GM12878 (cell line): ENCODE measurements at regions not wholly inside any gene's neighbourhood (a gene's known extent, or its start where the extent isn't known, plus 50 kb on each side); places are given as distances from the start of the nearest gene placed in this dataset.

Source experiments
- ATAC-seq: fragments of 200-7000 bp; cut with Tn5 transposase; 3 replicates; pipeline ENCODE4 v1.9.1; 2020; ENCODE audit warnings: mild to moderate bottlenecking, moderate library complexity
- BruUV-seq: library from RNA; stranded (reverse); fragments of 400-500 nt; replicated peaks from 2 replicates; lab custom pipeline; 2021; lab: Mats Ljungman, UMichigan
- CTCF ChIA-PET: fragments of 300-600 bp; sonication (Branson Sonifier 250); formaldehyde crosslinking; extraction: SDS; loops from one replicate; lab custom pipeline; 2021; ENCODE audit warnings: inconsistent platforms; lab: Yijun Ruan, JAX
- POLR2A ChIA-PET: fragments of 350-600 bp; formaldehyde crosslinking; extraction: SDS; loops from one replicate; lab custom pipeline; 2021; ENCODE audit warnings: inconsistent platforms; lab: Charles Lee
- RAD21 ChIA-PET: fragments of 300-600 bp; sonication (Branson Sonifier 250); formaldehyde crosslinking; loops from one replicate; lab custom pipeline; 2023; ENCODE audit warnings: antibody characterized with exemption; ENCODE audit not compliant: unreplicated experiment; lab: Charles Lee
- SMC1A ChIA-PET: fragments of 300-600 bp; sonication (Branson Sonifier 250); formaldehyde crosslinking; loops from one replicate; lab custom pipeline; 2023; ENCODE audit not compliant: unreplicated experiment, uncharacterized antibody; lab: Charles Lee
- DNase-seq: peaks from one replicate; pipeline ENCODE4 v3.0.0-alpha.2; 2011; ENCODE audit warnings: low read depth, low spot score
- FAIRE-seq: peaks from 3 replicates; lab custom pipeline; 2011; peaks lifted over from hg19 to GRCh38; lab: Jason Lieb, UNC
- H2AFZ ChIP-seq: 2 replicates; pipeline ENCODE4 v1.6.0; 2011; ENCODE audit warnings: low read depth, low read length, control low read depth; ENCODE audit not compliant: control insufficient read depth
- H3K27ac ChIP-seq: 2 replicates; pipeline ENCODE4 v1.5.1; 2011; ENCODE audit warnings: control low read depth; ENCODE audit not compliant: control insufficient read depth, insufficient read depth
- H3K27me3 ChIP-seq, 2 experiments: replicated peaks in 1 of 2; 2 replicates each; pipeline versions ENCODE4 v1.6.0 to v1.6.1; 2011; ENCODE audit warnings: low read length in 1 of 2; ENCODE audit not compliant: control insufficient read depth in 2 of 2, insufficient read depth in 2 of 2
- H3K36me3 ChIP-seq, 2 experiments: 2 replicates each; pipeline ENCODE4 v1.5.1; 2011; ENCODE audit warnings: low read length in 1 of 2; ENCODE audit not compliant: control insufficient read depth in 2 of 2, insufficient read depth in 2 of 2
- H3K4me1 ChIP-seq: 2 replicates; pipeline ENCODE4 v1.6.1; 2011; ENCODE audit warnings: mild to moderate bottlenecking, low read length, moderate library complexity, mixed read lengths; ENCODE audit not compliant: control insufficient read depth, insufficient read depth
- H3K4me2 ChIP-seq: 2 replicates; pipeline ENCODE4 v1.6.0; 2011; ENCODE audit warnings: control low read depth; ENCODE audit not compliant: control insufficient read depth, insufficient read depth
- H3K4me3 ChIP-seq: fragments of 200-600 bp; sonication (generic); 2 replicates; pipeline ENCODE4 v1.5.1; 2016
- H3K79me2 ChIP-seq: 2 replicates; pipeline ENCODE4 v1.6.0; 2011; ENCODE audit warnings: low read length; ENCODE audit not compliant: control insufficient read depth, insufficient read depth
- H3K9ac ChIP-seq: 2 replicates; pipeline ENCODE4 v1.8.0; 2011; ENCODE audit warnings: low read length, control low read depth, mixed read lengths; ENCODE audit not compliant: control insufficient read depth, insufficient read depth
- H3K9me3 ChIP-seq: replicated peaks from 3 replicates; pipeline ENCODE4 v1.5.1; 2011; ENCODE audit warnings: mild to moderate bottlenecking, low read length; ENCODE audit not compliant: control insufficient read depth, insufficient read depth
- H4K20me1 ChIP-seq: 2 replicates; pipeline ENCODE4 v1.6.0; 2011; ENCODE audit not compliant: control insufficient read depth, insufficient read depth
- DPF2 ChIP-seq: fragments of 450-650 bp; IDR thresholded peaks from 2 replicates; pipeline ENCODE4 v1.6.1; 2017; ENCODE audit warnings: mild to moderate bottlenecking
- FOXM1 ChIP-seq: IDR thresholded peaks from 2 replicates; pipeline ENCODE4 v1.6.1; 2012; ENCODE audit warnings: low read depth, mild to moderate bottlenecking, inconsistent platforms, low read length, moderate library complexity
- GABPA ChIP-seq: IDR thresholded peaks from 2 replicates; pipeline ENCODE4 v1.6.1; 2014; ENCODE audit warnings: antibody characterized with exemption, low read depth, mild to moderate bottlenecking, inconsistent platforms
- GATAD2B ChIP-seq: fragments of 450-650 bp; conservative IDR thresholded peaks from 2 replicates; pipeline ENCODE4 v1.6.1; 2017; ENCODE audit warnings: low read depth, mild to moderate bottlenecking, moderate library complexity
- HDAC2 ChIP-seq: fragments of 200-600 bp; sonication (generic); IDR thresholded peaks from 2 replicates; pipeline ENCODE4 v1.6.1; 2017
- IKZF2 ChIP-seq, 2 experiments: fragments of 450-650 bp; IDR thresholded peaks; 2 replicates each; pipeline ENCODE4 v1.6.1; 2017; ENCODE audit warnings: mild to moderate bottlenecking in 2 of 2, moderate library complexity in 2 of 2
- JUND ChIP-seq: IDR thresholded peaks from 2 replicates; pipeline ENCODE4 v1.6.1; 2012; ENCODE audit warnings: low read depth, mild to moderate bottlenecking, low read length, improper control_type of control experiment, moderate library complexity
- LARP7 ChIP-seq: fragments of 450-650 bp; IDR thresholded peaks from 2 replicates; pipeline ENCODE4 v1.6.1; 2017; ENCODE audit warnings: mild to moderate bottlenecking
- MEF2B ChIP-seq: fragments of 450-650 bp; IDR thresholded peaks from 2 replicates; pipeline ENCODE4 v1.6.1; 2018; ENCODE audit warnings: mild to moderate bottlenecking, moderate library complexity; ENCODE audit not compliant: partially characterized antibody, poor library complexity, severe bottlenecking
- MYC ChIP-seq: IDR thresholded peaks from 2 replicates; pipeline ENCODE4 v1.6.1; 2011; ENCODE audit warnings: mild to moderate bottlenecking, low read length, moderate library complexity, inconsistent platforms; ENCODE audit not compliant: insufficient read depth, insufficient replicate concordance, insufficient read length, severe bottlenecking
- POLR2A ChIP-seq: IDR thresholded peaks from 2 replicates; pipeline ENCODE4 v1.6.1; 2011; ENCODE audit warnings: low read depth, mild to moderate bottlenecking, low read length
- RUNX3 ChIP-seq: IDR thresholded peaks from 2 replicates; pipeline ENCODE4 v1.6.1; 2012; ENCODE audit warnings: low read length, inconsistent platforms
- SMAD1 ChIP-seq: fragments of 450-650 bp; IDR thresholded peaks from 2 replicates; pipeline ENCODE4 v1.6.1; 2018; ENCODE audit warnings: mild to moderate bottlenecking, low read depth; ENCODE audit not compliant: partially characterized antibody
- SREBF2 ChIP-seq: IDR thresholded peaks from 2 replicates; pipeline ENCODE4 v1.6.1; 2012; ENCODE audit warnings: mild to moderate bottlenecking, low read length
- ZNF207 ChIP-seq: fragments of 450-650 bp; IDR thresholded peaks from 2 replicates; pipeline ENCODE4 v1.6.1; 2014; ENCODE audit warnings: antibody characterized with exemption, mild to moderate bottlenecking, borderline replicate concordance
- ZNF384 ChIP-seq: IDR thresholded peaks from 2 replicates; pipeline ENCODE4 v1.6.1; 2012; ENCODE audit warnings: low read depth, mild to moderate bottlenecking, low read length, improper control_type of control experiment, borderline replicate concordance
- WGBS: methylation state at CpG from one replicate; pipeline ENCODE4 v1.1.6; 2016; ENCODE audit warnings: low lambda C conversion rate; ENCODE audit not compliant: insufficient replicate concordance, insufficient coverage; ENCODE audit errors: missing lambda C conversion rate; 5-methylcytosine and 5-hydroxymethylcytosine counted together
- in situ Hi-C: fragments of 300-500 bp; cut with MboI; formaldehyde crosslinking; loops from 9 replicates; pipeline ENCODE4 v1.14.3; 2018; ENCODE audit warnings: mixed read lengths
- intact Hi-C: fragments of 100-400 bp; cut with micrococcal nuclease; formaldehyde crosslinking; loops from one replicate; pipeline ENCODE4 v1.14.2; 2022; ENCODE audit not compliant: unreplicated experiment
- TF ChIP-seq, protein P1 (sequence below): fragments of 450-650 bp; IDR thresholded peaks from 2 replicates; pipeline ENCODE4 v1.6.1; 2018; ENCODE audit warnings: mild to moderate bottlenecking, low read depth, moderate library complexity; ENCODE audit not compliant: partially characterized antibody

DNA sequence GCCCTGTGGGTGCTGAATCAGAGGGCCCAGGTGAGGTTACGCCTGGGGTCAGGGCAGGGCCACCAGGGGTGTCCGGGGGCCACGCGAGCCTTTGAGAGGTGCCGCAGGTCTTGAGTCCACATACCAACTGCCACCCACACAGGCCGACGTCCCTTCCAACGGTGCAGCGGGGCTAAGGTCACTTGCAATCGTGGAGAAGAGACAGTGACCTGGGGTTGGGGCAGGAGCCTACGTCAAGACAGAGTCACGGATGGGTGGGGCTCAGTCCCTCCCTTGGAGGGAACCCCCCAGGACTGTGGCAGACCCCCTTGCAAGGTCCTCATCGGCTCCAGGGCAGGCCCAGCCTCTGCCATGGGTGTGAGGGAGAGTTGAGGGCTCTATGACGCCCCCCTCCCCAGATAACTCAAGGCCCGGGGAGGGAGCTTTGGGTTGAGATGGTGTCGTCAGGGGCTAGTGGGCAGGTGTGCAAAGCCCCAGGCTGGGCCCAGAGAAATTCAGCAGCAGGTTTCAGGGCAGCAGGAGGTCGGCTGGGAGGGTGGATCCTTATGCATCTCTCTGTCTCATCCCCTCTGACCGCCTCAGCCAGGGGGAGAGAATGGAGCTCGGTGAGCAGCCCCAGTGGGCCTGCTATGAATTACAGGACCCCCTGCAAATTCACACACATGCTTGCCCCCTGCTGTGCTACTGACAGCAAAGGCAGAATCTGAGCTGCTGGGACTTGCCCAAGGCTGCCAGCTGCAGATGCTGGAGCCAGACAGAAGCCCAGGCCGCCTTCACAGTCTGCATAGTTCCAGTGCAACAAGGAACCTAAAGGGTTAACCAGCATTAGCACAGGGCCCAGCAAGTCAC, 60.0 kb downstream of the MYEOV start:
- no peaks in the 10 kb centered on the region for H4K20me1 ChIP-seq
- no peak overlapping the region for H3K4me3 ChIP-seq
- no TSS peak for BruUV-seq
- RAD21 ChIA-PET = no interaction called here
- no peaks in the 10 kb centered on the region for H3K36me3 ChIP-seq
- 46% methylated on average over 20 of the region's 20 CpGs for WGBS
- SMC1A ChIA-PET = no interaction called here
- H3K27ac ChIP-seq = no peak overlapping the region
- TF ChIP-seq ZNF207 = no peak
- TF ChIP-seq SREBF2 = no peak
- no peak for TF ChIP-seq IKZF2 (IDR thresholded peaks at IDR 0.05)
- no peak for TF ChIP-seq SMAD1
- TF ChIP-seq LARP7 = no peak
- TF ChIP-seq POLR2A = no peak
- no peak for TF ChIP-seq RUNX3
- TF ChIP-seq DPF2 = no peak
- no peak for TF ChIP-seq GABPA
- no peak for TF ChIP-seq MYC
- TF ChIP-seq, protein P1, sequence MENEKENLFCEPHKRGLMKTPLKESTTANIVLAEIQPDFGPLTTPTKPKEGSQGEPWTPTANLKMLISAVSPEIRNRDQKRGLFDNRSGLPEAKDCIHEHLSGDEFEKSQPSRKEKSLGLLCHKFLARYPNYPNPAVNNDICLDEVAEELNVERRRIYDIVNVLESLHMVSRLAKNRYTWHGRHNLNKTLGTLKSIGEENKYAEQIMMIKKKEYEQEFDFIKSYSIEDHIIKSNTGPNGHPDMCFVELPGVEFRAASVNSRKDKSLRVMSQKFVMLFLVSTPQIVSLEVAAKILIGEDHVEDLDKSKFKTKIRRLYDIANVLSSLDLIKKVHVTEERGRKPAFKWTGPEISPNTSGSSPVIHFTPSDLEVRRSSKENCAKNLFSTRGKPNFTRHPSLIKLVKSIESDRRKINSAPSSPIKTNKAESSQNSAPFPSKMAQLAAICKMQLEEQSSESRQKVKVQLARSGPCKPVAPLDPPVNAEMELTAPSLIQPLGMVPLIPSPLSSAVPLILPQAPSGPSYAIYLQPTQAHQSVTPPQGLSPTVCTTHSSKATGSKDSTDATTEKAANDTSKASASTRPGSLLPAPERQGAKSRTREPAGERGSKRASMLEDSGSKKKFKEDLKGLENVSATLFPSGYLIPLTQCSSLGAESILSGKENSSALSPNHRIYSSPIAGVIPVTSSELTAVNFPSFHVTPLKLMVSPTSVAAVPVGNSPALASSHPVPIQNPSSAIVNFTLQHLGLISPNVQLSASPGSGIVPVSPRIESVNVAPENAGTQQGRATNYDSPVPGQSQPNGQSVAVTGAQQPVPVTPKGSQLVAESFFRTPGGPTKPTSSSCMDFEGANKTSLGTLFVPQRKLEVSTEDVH = no peak
- TF ChIP-seq HDAC2 = no peak
- TF ChIP-seq FOXM1 = no peak
- no peak for TF ChIP-seq JUND
- TF ChIP-seq GATAD2B = no peak
- TF ChIP-seq ZNF384 = no peak
- TF ChIP-seq MEF2B = no peak
- TF ChIP-seq, all 136 proteins: peak for 0
- in situ Hi-C loops = no loop called here
- ATAC-seq (no peak), FAIRE-seq (no peak), DNase-seq (no peak)
- H3K79me2 ChIP-seq = no peaks in the 10 kb centered on the region
- CTCF ChIA-PET = no interaction called here
- no peak overlapping the region for H3K4me2 ChIP-seq
- POLR2A ChIA-PET = no interaction called here
- no peak overlapping the region for H3K9ac ChIP-seq
- peaks cover under 1% of the 10 kb centered on the region; the same call in 1 of the 3 replicates for H3K9me3 ChIP-seq
- no peaks in the 10 kb centered on the region for H3K27me3 ChIP-seq
- intact Hi-C loops = no loop called here
- H3K4me1 ChIP-seq = no peaks in the 10 kb centered on the region
- H2AFZ ChIP-seq = no peak overlapping the region
